ENCODE measurements at regions not wholly inside any gene's neighbourhood (a gene's known extent, or its start where the extent isn't known, plus 50 kb on each side); places are given as distances from the start of the nearest gene placed in this dataset.

DNA sequence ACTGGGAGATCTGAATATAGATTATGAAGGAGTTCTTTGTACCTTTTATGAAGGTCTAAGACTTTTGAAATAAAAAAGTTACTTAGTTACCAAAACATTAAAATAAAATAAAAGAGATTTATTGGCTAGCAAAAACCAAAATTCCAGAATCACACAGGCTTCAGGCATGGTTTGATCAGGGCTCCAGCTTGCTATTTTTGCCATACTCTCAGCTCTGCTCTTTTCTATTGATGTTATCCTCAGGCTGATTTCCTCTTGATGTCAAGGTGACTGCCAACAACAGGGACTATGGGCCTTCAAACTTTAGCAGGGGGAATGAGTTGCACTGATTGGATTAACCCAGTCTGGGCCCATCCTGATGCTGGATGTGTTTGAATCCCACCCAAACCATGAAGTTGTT is 174.1 kb downstream of the TFCP2L1 start:
- DNase-seq (ENCODE audit: low read depth in 1 of 2, low spot score in 1 of 2), result no peak
- Histone ChIP-seq H3K4me1 (ENCODE audit: low read depth) (no peaks in the 10 kb centered on the region), H3K9me3 (ENCODE audit: low read depth) (no peaks in the 10 kb centered on the region), H3K27ac (no peak overlapping the region), H3K36me3 (no peaks in the 10 kb centered on the region), H3K4me3 (no peak overlapping the region), H3K27me3 (no peaks in the 10 kb centered on the region)
- TF ChIP-seq, protein P1, sequence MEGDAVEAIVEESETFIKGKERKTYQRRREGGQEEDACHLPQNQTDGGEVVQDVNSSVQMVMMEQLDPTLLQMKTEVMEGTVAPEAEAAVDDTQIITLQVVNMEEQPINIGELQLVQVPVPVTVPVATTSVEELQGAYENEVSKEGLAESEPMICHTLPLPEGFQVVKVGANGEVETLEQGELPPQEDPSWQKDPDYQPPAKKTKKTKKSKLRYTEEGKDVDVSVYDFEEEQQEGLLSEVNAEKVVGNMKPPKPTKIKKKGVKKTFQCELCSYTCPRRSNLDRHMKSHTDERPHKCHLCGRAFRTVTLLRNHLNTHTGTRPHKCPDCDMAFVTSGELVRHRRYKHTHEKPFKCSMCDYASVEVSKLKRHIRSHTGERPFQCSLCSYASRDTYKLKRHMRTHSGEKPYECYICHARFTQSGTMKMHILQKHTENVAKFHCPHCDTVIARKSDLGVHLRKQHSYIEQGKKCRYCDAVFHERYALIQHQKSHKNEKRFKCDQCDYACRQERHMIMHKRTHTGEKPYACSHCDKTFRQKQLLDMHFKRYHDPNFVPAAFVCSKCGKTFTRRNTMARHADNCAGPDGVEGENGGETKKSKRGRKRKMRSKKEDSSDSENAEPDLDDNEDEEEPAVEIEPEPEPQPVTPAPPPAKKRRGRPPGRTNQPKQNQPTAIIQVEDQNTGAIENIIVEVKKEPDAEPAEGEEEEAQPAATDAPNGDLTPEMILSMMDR (IDR thresholded peaks at IDR 0.05; ENCODE audit: low read depth, low read length), result no peak

DNA sequence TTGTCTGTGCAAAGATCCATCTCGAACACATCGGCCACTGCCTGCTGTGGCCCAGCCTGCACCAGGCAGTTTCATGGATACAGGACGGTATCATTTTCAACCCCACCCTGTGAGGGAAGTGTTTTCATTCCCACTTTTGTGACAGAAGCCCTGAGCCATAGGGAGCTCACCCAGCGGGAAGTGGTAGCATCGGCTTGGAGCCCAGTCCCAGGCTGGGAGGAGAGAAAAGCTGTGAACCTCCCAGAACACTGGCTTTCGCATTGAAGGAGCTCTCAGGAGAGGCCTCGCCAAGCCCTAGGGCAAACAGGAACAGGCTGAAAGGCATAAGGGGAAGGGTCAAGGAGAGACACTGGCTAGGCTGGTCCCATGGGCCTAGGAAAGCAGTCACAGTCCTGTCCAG is 166.1 kb downstream of the TFCP2L1 start:
- Histone ChIP-seq H3K27ac (no peak overlapping the region), H3K36me3 (no peaks in the 10 kb centered on the region), H3K4me3 (no peak overlapping the region), H3K4me1 (ENCODE audit: low read depth) (no peaks in the 10 kb centered on the region), H3K27me3 (no peaks in the 10 kb centered on the region), H3K9me3 (ENCODE audit: low read depth) (no peaks in the 10 kb centered on the region)
- DNase-seq (ENCODE audit: low read depth in 1 of 2, low spot score in 1 of 2), result no peak
- TF ChIP-seq, protein P1 (IDR thresholded peaks at IDR 0.05; ENCODE audit: low read depth, low read length), result no peak

DNA sequence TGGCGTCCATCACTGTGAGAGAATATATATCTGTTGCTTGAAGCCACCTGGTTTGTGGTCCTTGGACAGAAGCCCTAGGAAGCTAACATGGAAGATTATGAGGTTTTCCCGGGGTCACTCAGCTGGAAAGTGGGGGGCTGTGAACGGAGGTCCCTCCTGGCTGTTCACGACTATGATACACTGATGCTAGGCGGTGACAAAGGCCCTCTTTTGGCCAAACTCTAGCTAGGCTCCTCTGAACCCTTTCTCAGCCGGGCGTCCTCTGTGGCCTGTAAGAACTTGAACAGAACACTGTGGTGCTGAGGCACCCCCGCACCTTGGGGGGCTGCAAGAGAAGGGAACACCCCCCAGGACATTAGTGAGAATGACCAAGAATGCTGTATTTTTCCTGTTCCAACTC is 164.6 kb downstream of the TFCP2L1 start:
- TF ChIP-seq, protein P1 (IDR thresholded peaks at IDR 0.05; ENCODE audit: low read depth, low read length), result no peak
- no peak overlapping the region for H3K4me3 ChIP-seq
- H3K27ac ChIP-seq, result no peak overlapping the region
- H3K4me1 ChIP-seq (ENCODE audit: low read depth), result no peaks in the 10 kb centered on the region
- no peaks in the 10 kb centered on the region for H3K9me3 ChIP-seq (ENCODE audit: low read depth)
- peaks cover 6% of the 10 kb centered on the region for H3K27me3 ChIP-seq
- no peaks in the 10 kb centered on the region for H3K36me3 ChIP-seq
- DNase-seq (ENCODE audit: low read depth in 1 of 2, low spot score in 1 of 2), result no peak

DNA sequence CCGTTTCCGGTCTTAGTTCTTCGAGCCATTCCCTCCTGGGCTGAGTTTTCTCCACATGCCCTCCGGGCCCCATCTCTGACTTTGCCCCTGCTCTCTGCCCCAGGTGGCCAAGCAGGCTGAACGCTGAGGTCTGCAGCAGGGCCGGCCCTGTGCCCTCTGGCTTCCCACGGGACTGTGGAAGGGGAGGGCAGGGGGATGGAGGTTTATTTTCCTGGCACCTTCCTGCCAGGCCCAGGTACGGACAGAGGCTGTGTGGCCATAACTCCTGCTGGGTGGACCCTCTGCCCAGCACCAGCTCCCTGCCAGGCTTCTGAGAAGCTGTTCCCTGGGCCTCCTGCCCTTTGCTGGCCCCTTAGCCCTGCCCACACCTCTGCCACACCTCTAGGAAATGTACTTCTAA is 164.0 kb downstream of the TFCP2L1 start:
- TF ChIP-seq, protein P1 (IDR thresholded peaks at IDR 0.05; ENCODE audit: low read depth, low read length), result no peak
- Histone ChIP-seq H3K27me3 (peaks cover 6% of the 10 kb centered on the region), H3K4me1 (ENCODE audit: low read depth) (no peaks in the 10 kb centered on the region), H3K27ac (no peak overlapping the region), H3K4me3 (no peak overlapping the region), H3K36me3 (no peaks in the 10 kb centered on the region), H3K9me3 (ENCODE audit: low read depth) (no peaks in the 10 kb centered on the region)
- DNase-seq (ENCODE audit: low read depth in 1 of 2, low spot score in 1 of 2), result no peak

DNA sequence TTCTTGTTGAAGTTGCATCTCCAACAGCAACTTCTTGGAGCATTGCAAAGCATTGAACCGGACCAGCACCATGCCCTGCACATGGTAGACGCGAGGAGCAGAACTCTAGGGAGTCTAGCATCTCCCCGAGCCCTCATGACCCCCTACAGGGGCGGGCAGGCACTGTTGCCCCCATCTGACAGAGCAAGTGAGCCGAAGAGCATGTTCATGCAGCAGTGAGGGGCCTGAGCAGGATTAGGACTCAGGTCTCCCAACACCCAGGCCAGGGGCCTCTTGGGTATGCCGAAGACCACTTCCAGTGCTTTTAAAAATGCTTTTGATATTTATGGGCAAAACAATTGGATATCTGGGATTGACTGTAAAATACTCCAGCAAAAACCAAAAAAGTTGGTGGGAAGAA is 163.3 kb downstream of the TFCP2L1 start:
- Histone ChIP-seq H3K4me1 (ENCODE audit: low read depth) (no peaks in the 10 kb centered on the region), H3K9me3 (ENCODE audit: low read depth) (no peaks in the 10 kb centered on the region), H3K27me3 (peaks cover 6% of the 10 kb centered on the region), H3K27ac (no peak overlapping the region), H3K4me3 (no peak overlapping the region), H3K36me3 (no peaks in the 10 kb centered on the region)
- TF ChIP-seq, protein P1 (IDR thresholded peaks at IDR 0.05; ENCODE audit: low read depth, low read length), result no peak
- DNase-seq (ENCODE audit: low read depth in 1 of 2, low spot score in 1 of 2), result no peak

DNA sequence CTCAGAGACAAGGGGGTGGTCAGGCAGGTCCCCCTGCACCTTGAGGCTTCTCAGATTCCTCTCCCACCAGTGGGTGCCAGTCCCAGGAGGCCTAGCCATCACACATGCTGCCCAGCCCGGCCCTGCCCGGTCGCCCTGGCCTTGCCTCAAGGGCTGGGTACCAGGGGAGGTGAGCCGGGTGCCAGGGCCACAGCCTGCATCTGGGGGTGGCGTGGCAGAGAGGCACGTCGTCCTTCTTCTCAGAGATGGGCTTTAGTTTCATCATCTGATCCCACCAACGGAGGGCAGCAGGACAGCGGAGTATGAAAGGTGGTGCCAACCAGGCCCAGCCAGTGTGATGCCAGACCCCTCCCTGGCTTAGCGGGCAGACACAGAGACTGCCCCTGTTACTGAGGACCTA is 161.7 kb downstream of the TFCP2L1 start:
- DNase-seq (ENCODE audit: low read depth in 1 of 2, low spot score in 1 of 2), result no peak
- Histone ChIP-seq H3K4me1 (ENCODE audit: low read depth) (no peaks in the 10 kb centered on the region), H3K36me3 (no peaks in the 10 kb centered on the region), H3K9me3 (ENCODE audit: low read depth) (no peaks in the 10 kb centered on the region), H3K4me3 (no peak overlapping the region), H3K27me3 (peaks cover 11% of the 10 kb centered on the region), H3K27ac (no peak overlapping the region)
- TF ChIP-seq, protein P1 (IDR thresholded peaks at IDR 0.05; ENCODE audit: low read depth, low read length), result no peak

Measured in cardiac muscle cell (in vitro differentiated cells and primary cell).